ENCODE measurements at regions not wholly inside any gene's neighbourhood (a gene's known extent, or its start where the extent isn't known, plus 50 kb on each side); places are given as distances from the start of the nearest gene placed in this dataset.

GRCh38 chr19:34305221-34306083 is 51.1 kb downstream of the GARRE1 start:
- no peak for DNase-seq

GRCh38 chr19:34306213-34306661 is 51.9 kb downstream of the GARRE1 start:
- DNase-seq, result no peak

- DNase-seq, result no peak
Measured at GRCh38 chr19:34306824-34307223, 52.5 kb downstream of the GARRE1 start.

GRCh38 chr19:34308381-34309367 is 54.3 kb downstream of the GARRE1 start:
- no peak for DNase-seq

- DNase-seq, result no peak
Measured at GRCh38 chr19:34309368-34310138, 55.2 kb downstream of the GARRE1 start.

- DNase-seq, result peak; percentile 72
Measured at GRCh38 chr19:34310494-34310981, 54.5 kb upstream of the GPI start.

GRCh38 chr19:34313188-34313587 is 51.8 kb upstream of the GPI start:
- DNase-seq, result no peak

GRCh38 chr19:34314437-34315313 is 50.3 kb upstream of the GPI start:
- DNase-seq, result no peak

All from NCI-H2081 treated with DMSO at 0.1 percent for 48 hours (cell line).